Erythroblast (primary cell): ENCODE measurements at regions not wholly inside any gene's neighbourhood (a gene's known extent, or its start where the extent isn't known, plus 50 kb on each side); places are given as distances from the start of the nearest gene placed in this dataset.

Source experiments
- GATA1 ChIP-seq: IDR thresholded peaks from 2 replicates; pipeline ENCODE4 v1.6.1; 2011; ENCODE audit warnings: low read depth, mild to moderate bottlenecking, control low read depth, low read length, moderate library complexity
- POLR2A ChIP-seq: IDR thresholded peaks from 2 replicates; pipeline ENCODE4 v1.6.1; 2011; ENCODE audit warnings: mild to moderate bottlenecking, low read length

DNA sequence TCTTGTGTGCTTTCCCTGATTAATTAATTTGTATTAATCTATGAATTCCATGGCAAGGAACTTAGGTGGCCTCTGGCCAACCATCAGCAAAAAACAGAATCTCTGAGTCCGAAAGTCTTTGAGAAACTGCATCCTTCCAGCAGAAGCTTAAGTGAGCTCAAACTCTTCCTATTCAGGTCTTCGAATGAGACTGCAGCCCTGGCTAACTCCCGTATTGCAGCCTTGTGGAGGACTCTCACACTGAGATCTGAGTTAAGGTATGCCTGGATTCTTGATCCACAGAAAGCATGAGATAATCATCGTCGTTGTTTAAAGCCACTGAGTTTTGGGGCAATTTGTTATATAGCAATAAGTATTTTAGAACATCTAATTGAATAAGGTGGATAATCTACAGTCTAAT is 1143.9 kb upstream of the NXPH2 start:
- TF ChIP-seq POLR2A (no peak), GATA1 (no peak)
